ENCODE measurements at regions not wholly inside any gene's neighbourhood (a gene's known extent, or its start where the extent isn't known, plus 50 kb on each side); places are given as distances from the start of the nearest gene placed in this dataset.

- no peak overlapping the region for H3K27ac ChIP-seq (ENCODE audit: low read depth in 1 of 2, low read length in 2 of 2)
- TF ChIP-seq NR2F2 (IDR thresholded peaks at IDR 0.05) = no peak
- no peak for TF ChIP-seq MAX (IDR thresholded peaks at IDR 0.05)
- TF ChIP-seq TAF1 (conservative IDR thresholded peaks at IDR 0.05) = no peak
- TF ChIP-seq HNF4G (IDR thresholded peaks at IDR 0.05) = no peak
- TF ChIP-seq ATF3 (IDR thresholded peaks at IDR 0.05) = no peak
- TF ChIP-seq, protein P1, sequence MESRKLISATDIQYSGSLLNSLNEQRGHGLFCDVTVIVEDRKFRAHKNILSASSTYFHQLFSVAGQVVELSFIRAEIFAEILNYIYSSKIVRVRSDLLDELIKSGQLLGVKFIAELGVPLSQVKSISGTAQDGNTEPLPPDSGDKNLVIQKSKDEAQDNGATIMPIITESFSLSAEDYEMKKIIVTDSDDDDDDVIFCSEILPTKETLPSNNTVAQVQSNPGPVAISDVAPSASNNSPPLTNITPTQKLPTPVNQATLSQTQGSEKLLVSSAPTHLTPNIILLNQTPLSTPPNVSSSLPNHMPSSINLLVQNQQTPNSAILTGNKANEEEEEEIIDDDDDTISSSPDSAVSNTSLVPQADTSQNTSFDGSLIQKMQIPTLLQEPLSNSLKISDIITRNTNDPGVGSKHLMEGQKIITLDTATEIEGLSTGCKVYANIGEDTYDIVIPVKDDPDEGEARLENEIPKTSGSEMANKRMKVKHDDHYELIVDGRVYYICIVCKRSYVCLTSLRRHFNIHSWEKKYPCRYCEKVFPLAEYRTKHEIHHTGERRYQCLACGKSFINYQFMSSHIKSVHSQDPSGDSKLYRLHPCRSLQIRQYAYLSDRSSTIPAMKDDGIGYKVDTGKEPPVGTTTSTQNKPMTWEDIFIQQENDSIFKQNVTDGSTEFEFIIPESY (IDR thresholded peaks at IDR 0.05) = no peak
- no peak for TF ChIP-seq YY1 (IDR thresholded peaks at IDR 0.05)
- TF ChIP-seq FOXA2 (IDR thresholded peaks at IDR 0.05) = no peak
- no peak for TF ChIP-seq RAD21 (IDR thresholded peaks at IDR 0.05)
- TF ChIP-seq RXRA (IDR thresholded peaks at IDR 0.05) = no peak
- TF ChIP-seq CTCF (IDR thresholded peaks at IDR 0.05; ENCODE audit: low read depth, low read length, missing input control) = no peak
- no peak for TF ChIP-seq SP1 (IDR thresholded peaks at IDR 0.05)
- TF ChIP-seq JUND (IDR thresholded peaks at IDR 0.05) = no peak
- TF ChIP-seq HNF4A (conservative IDR thresholded peaks at IDR 0.05) = no peak
- no peak for TF ChIP-seq GABPA (IDR thresholded peaks at IDR 0.05 in 1 of 2, conservative IDR thresholded peaks at IDR 0.05 in 1 of 2)
- TF ChIP-seq REST (IDR thresholded peaks at IDR 0.05) = no peak
- TF ChIP-seq EGR1 (IDR thresholded peaks at IDR 0.05; ENCODE audit: low read depth in 2 of 2) = no peak
- TF ChIP-seq FOXA1 (IDR thresholded peaks at IDR 0.05) = no peak
Observed at GRCh38 chr5:124796495-124796894, 50.1 kb upstream of the ZNF608 start.

More at GRCh38 chr5:124796495-124796894, 50.1 kb upstream of the ZNF608 start:
- Histone ChIP-seq H3K9me3 (ENCODE audit: control insufficient read depth in 4 of 4, low read length in 3 of 4) (no peaks in the 10 kb centered on the region), H3K4me3 (ENCODE audit: low read depth in 1 of 3, low read length in 3 of 3) (no peak overlapping the region), H3K36me3 (ENCODE audit: control insufficient read depth in 4 of 4, insufficient read depth in 3 of 4, low read depth in 1 of 4, low read length in 3 of 4) (no peaks in the 10 kb centered on the region), H3K4me1 (ENCODE audit: control insufficient read depth in 4 of 4, insufficient read depth in 4 of 4, low read length in 3 of 4) (no peaks in the 10 kb centered on the region), H3K27me3 (ENCODE audit: control insufficient read depth in 4 of 4, insufficient read depth in 4 of 4, low read length in 3 of 4) (no peaks in the 10 kb centered on the region), H3K9ac (ENCODE audit: low read depth in 1 of 2, low read length in 2 of 2) (no peak overlapping the region)
- DNase-seq (ENCODE audit: low spot score) = no peak

Data from liver (tissue), 7 donors.